ENCODE measurements at regions not wholly inside any gene's neighbourhood (a gene's known extent, or its start where the extent isn't known, plus 50 kb on each side); places are given as distances from the start of the nearest gene placed in this dataset.

- DNase-seq: peak; percentile 86
Observed at GRCh38 chr1:226816576-226816975, 53.8 kb upstream of the PSEN2 start.

- DNase-seq: peak; percentile 58
Observed at GRCh38 chr1:226814751-226815537, 55.5 kb upstream of the PSEN2 start.

- no peak for DNase-seq
Observed at GRCh38 chr1:226813671-226814591, 56.5 kb upstream of the PSEN2 start.

- DNase-seq: no peak
Observed at GRCh38 chr1:226810681-226811080, 59.7 kb upstream of the PSEN2 start.

GRCh38 chr1:226809785-226810571 is 60.4 kb upstream of the PSEN2 start:
- peak; percentile 20 for DNase-seq

GRCh38 chr1:226808501-226808900 is 61.9 kb upstream of the PSEN2 start:
- no peak for DNase-seq

GRCh38 chr1:226806988-226807387 is 63.4 kb upstream of the PSEN2 start:
- DNase-seq: no peak

GRCh38 chr1:226804907-226805759 is 65.3 kb upstream of the PSEN2 start:
- no peak for DNase-seq

- DNase-seq: no peak
Observed at GRCh38 chr1:226800763-226801380, 61.8 kb upstream of the ITPKB start.

- no peak for DNase-seq
Observed at GRCh38 chr1:226799634-226800281, 60.7 kb upstream of the ITPKB start.

GRCh38 chr1:226798427-226799411 is 59.6 kb upstream of the ITPKB start:
- DNase-seq: no peak

GRCh38 chr1:226797151-226797550 is 58.1 kb upstream of the ITPKB start:
- DNase-seq: no peak

- DNase-seq: no peak
Observed at GRCh38 chr1:226793620-226794276, 54.7 kb upstream of the ITPKB start.

GRCh38 chr1:226792368-226792767 is 53.3 kb upstream of the ITPKB start:
- DNase-seq: no peak

GRCh38 chr1:226790545-226791181 is 51.6 kb upstream of the ITPKB start:
- DNase-seq: no peak

- DNase-seq: no peak
Observed at GRCh38 chr1:226788965-226789364, 49.9 kb upstream of the ITPKB start.
